ENCODE measurements at regions not wholly inside any gene's neighbourhood (a gene's known extent, or its start where the extent isn't known, plus 50 kb on each side); places are given as distances from the start of the nearest gene placed in this dataset.

DNA sequence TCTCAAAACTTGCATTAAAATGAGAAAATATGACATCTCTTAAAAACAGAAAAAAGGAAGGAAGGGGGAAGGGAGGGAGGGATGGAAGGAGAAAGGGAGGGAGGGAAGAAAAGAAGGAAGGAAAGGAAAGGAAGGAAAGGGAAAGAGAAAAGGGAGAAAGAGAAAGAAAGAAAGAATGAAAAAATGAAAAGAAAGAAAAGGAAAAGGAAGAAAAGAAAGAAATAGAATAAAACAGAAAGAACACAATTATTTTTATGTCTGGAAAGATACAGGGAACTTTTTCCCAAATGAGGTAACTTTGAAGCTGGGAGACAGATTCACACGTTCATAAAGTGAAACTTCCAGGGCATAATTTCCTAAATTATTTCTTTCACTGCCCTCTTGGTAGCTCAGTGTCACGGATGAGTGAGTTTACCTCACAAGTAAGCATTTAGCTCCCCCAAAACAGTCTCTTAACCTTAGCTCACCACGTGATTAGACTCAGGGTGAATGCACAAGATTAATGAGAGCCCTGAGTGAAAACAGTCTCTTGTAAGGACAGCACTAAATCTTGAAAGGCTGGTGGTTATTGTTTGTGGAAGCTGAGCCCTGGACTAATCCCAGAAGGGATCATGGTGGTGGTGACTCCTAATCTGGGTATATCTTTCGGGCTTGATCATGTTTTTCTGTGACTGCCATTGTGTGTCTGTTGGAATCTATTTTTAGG is 74.1 kb upstream of the HDAC9 start:
- no peak overlapping the region for H3K9ac ChIP-seq (ENCODE audit: insufficient read depth, low read depth, low read length)
- H2AFZ ChIP-seq (ENCODE audit: low read length): no peak overlapping the region
- H3K79me2 ChIP-seq (ENCODE audit: insufficient read depth, low read length): no peaks in the 10 kb centered on the region
- no peaks in the 10 kb centered on the region for H3K27me3 ChIP-seq (ENCODE audit: control insufficient read depth in 1 of 2, insufficient read depth in 2 of 2, low read length in 2 of 2)
- H3K36me3 ChIP-seq (replicated peaks in 1 of 2; ENCODE audit: control insufficient read depth in 1 of 2, insufficient read depth in 2 of 2, low read length in 2 of 2): no peaks in the 10 kb centered on the region
- TF ChIP-seq SRSF9 (IDR thresholded peaks at IDR 0.05; ENCODE audit: borderline replicate concordance, insufficient read depth, low read depth, low read length, poor library complexity, severe bottlenecking) (peak; percentile 20), HNRNPK (IDR thresholded peaks at IDR 0.05; ENCODE audit: low read depth, low read length, poor library complexity, severe bottlenecking) (peak; percentile 71), NR3C1 (CRISPR knock-in tag; IDR thresholded peaks at IDR 0.05) (no peak)
- TF ChIP-seq, protein P1, sequence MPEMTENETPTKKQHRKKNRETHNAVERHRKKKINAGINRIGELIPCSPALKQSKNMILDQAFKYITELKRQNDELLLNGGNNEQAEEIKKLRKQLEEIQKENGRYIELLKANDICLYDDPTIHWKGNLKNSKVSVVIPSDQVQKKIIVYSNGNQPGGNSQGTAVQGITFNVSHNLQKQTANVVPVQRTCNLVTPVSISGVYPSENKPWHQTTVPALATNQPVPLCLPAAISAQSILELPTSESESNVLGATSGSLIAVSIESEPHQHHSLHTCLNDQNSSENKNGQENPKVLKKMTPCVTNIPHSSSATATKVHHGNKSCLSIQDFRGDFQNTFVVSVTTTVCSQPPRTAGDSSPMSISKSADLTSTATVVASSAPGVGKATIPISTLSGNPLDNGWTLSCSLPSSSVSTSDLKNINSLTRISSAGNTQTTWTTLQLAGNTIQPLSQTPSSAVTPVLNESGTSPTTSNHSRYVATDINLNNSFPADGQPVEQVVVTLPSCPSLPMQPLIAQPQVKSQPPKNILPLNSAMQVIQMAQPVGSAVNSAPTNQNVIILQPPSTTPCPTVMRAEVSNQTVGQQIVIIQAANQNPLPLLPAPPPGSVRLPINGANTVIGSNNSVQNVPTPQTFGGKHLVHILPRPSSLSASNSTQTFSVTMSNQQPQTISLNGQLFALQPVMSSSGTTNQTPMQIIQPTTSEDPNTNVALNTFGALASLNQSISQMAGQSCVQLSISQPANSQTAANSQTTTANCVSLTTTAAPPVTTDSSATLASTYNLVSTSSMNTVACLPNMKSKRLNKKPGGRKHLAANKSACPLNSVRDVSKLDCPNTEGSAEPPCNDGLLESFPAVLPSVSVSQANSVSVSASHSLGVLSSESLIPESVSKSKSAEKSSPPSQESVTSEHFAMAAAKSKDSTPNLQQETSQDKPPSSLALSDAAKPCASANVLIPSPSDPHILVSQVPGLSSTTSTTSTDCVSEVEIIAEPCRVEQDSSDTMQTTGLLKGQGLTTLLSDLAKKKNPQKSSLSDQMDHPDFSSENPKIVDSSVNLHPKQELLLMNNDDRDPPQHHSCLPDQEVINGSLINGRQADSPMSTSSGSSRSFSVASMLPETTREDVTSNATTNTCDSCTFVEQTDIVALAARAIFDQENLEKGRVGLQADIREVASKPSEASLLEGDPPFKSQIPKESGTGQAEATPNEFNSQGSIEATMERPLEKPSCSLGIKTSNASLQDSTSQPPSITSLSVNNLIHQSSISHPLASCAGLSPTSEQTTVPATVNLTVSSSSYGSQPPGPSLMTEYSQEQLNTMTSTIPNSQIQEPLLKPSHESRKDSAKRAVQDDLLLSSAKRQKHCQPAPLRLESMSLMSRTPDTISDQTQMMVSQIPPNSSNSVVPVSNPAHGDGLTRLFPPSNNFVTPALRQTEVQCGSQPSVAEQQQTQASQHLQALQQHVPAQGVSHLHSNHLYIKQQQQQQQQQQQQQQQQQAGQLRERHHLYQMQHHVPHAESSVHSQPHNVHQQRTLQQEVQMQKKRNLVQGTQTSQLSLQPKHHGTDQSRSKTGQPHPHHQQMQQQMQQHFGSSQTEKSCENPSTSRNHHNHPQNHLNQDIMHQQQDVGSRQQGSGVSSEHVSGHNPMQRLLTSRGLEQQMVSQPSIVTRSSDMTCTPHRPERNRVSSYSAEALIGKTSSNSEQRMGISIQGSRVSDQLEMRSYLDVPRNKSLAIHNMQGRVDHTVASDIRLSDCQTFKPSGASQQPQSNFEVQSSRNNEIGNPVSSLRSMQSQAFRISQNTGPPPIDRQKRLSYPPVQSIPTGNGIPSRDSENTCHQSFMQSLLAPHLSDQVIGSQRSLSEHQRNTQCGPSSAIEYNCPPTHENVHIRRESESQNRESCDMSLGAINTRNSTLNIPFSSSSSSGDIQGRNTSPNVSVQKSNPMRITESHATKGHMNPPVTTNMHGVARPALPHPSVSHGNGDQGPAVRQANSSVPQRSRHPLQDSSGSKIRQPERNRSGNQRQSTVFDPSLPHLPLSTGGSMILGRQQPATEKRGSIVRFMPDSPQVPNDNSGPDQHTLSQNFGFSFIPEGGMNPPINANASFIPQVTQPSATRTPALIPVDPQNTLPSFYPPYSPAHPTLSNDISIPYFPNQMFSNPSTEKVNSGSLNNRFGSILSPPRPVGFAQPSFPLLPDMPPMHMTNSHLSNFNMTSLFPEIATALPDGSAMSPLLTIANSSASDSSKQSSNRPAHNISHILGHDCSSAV (CRISPR knock-in tag; IDR thresholded peaks at IDR 0.05; ENCODE audit: borderline replicate concordance): no peak
- no peak for DNase-seq (ENCODE audit: low spot score)
- no peak overlapping the region for H3K4me2 ChIP-seq (ENCODE audit: low read depth, low read length)
- H3K9me3 ChIP-seq (ENCODE audit: low read length): no peaks in the 10 kb centered on the region
- no peak for FAIRE-seq
- ChIA-PET CTCF (ENCODE audit: low intra/inter-chr PET ratio, low total read pairs) (no interaction called here), POLR2A (no interaction called here)
- ATAC-seq: no peak
- intact Hi-C loops (cut with micrococcal nuclease; ENCODE audit: unreplicated experiment) (no loop called here), in situ Hi-C loops (cut with HindIII; ENCODE audit: extremely low pct_ligation_motif_present, low pct_unique_long_range_greater_than_20kb) (no loop called here)
- 3% methylated on average over 4 of the region's 4 CpGs for WGBS (ENCODE audit: low lambda C conversion rate)
- H3K27ac ChIP-seq (ENCODE audit: extremely low read length, insufficient read depth, low read length): no peak overlapping the region
- H4K20me1 ChIP-seq (ENCODE audit: insufficient read depth, low read length): no peaks in the 10 kb centered on the region
- no TSS peak for BruUV-seq (replicated peaks)
- no peaks in the 10 kb centered on the region for H3K4me1 ChIP-seq (ENCODE audit: insufficient read depth, low read length)
- H3K4me3 ChIP-seq (replicated peaks in 1 of 3; ENCODE audit: insufficient read depth in 1 of 3, low read depth in 2 of 3, low read length in 3 of 3): no peak overlapping the region
